ENCODE measurements at regions not wholly inside any gene's neighbourhood (a gene's known extent, or its start where the extent isn't known, plus 50 kb on each side); places are given as distances from the start of the nearest gene placed in this dataset.

DNA sequence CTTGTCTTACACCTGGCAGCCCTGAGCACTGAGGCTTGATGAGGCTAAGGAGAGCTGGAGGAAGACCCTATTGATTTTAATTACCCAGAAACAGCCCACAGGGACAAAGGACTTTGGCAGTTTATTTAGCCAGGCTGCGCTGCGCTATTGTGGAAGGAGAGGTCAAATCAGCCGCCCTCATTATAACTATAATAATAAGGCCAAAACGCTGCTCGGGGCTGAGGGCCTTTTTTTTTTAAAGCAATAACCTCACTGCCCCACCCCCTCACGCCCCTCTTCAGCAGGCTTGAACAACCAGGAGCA lies 60.6 kb upstream of the NKX1-1 start:
- no peak for TF ChIP-seq POLR2A (IDR thresholded peaks at IDR 0.05)
- TF ChIP-seq CTCF (IDR thresholded peaks at IDR 0.05) = no peak

All from right lobe of liver (tissue), 4 donors.